Prostate gland (tissue), 2 donors: ENCODE measurements at regions not wholly inside any gene's neighbourhood (a gene's known extent, or its start where the extent isn't known, plus 50 kb on each side); places are given as distances from the start of the nearest gene placed in this dataset.
"Not testable (repeated sequence)": the region's sequence is repeated elsewhere in the genome, so short reads cannot be mapped to it uniquely, and the experiment has no call there.

Source experiments
- DNase-seq: peaks from one replicate; pipeline ENCODE4 v3.0.0-alpha.2; 2019; ENCODE audit warnings: low spot score
- H3K27ac ChIP-seq, 2 donors: fragments of 200-600 bp; sonication (generic); 2 replicates each; pipeline ENCODE4 v1.5.1; 2017 to 2019
- H3K27me3 ChIP-seq: fragments of 200-600 bp; sonication (generic); replicated peaks from 2 replicates; pipeline ENCODE4 v1.5.1; 2019; ENCODE audit not compliant: insufficient read depth
- H3K36me3 ChIP-seq, 2 donors: fragments of 200-600 bp; sonication (generic); 1 replicate in 1 of 2; 2 replicates in 1 of 2; pipeline versions ENCODE4 v1.5.1 to v1.8.1; 2017 to 2019
- H3K4me1 ChIP-seq: fragments of 200-600 bp; sonication (generic); replicated peaks from 2 replicates; pipeline ENCODE4 v1.5.1; 2019
- H3K4me3 ChIP-seq, 2 donors: fragments of 200-600 bp; sonication (generic); 2 replicates each; pipeline ENCODE4 v1.5.1; 2017 to 2019
- H3K9me3 ChIP-seq: fragments of 200-600 bp; sonication (generic); 2 replicates; pipeline ENCODE4 v1.5.1; 2017
- CTCF ChIP-seq, 4 experiments: fragments of 200-600 bp in 2 of 4; fragments of 450-650 bp in 2 of 4; sonication (generic) in 2 of 4; IDR thresholded peaks; 1 replicate in 3 of 4; 2 replicates in 1 of 4; pipeline ENCODE4 v1.5.1; 2016 to 2019; ENCODE audit warnings: antibody characterized with exemption in 4 of 4, mild to moderate bottlenecking in 2 of 4, moderate library complexity in 2 of 4
- POLR2A ChIP-seq: fragments of 450-650 bp; IDR thresholded peaks from one replicate; pipeline ENCODE4 v1.6.1; 2016; ENCODE audit warnings: antibody characterized with exemption, mild to moderate bottlenecking
- POLR2AphosphoS5 ChIP-seq: sonication (generic); formaldehyde crosslinking; IDR thresholded peaks from one replicate; pipeline ENCODE4 v1.6.1; 2017; ENCODE audit warnings: antibody characterized with exemption
- WGBS: methylation state at CpG from one replicate; pipeline ENCODE4 v1.1.5; 2018; 5-methylcytosine and 5-hydroxymethylcytosine counted together
- intact Hi-C: fragments of 100-400 bp; cut with DNase I; formaldehyde crosslinking; loops from one replicate; pipeline ENCODE4 v1.14.2; 2022

GRCh38 chr12:33531261-33531660 is 91.6 kb upstream of the SYT10 start:
- intact Hi-C loops: no loop called here
- no peaks in the 10 kb centered on the region for H3K36me3 ChIP-seq
- H3K9me3 ChIP-seq: no peaks in the 10 kb centered on the region
- no peak overlapping the region for H3K4me3 ChIP-seq
- WGBS: 91% methylated on average over 8 of the region's 8 CpGs
- no peaks in the 10 kb centered on the region for H3K4me1 ChIP-seq
- no peak for TF ChIP-seq POLR2AphosphoS5
- no peak for TF ChIP-seq CTCF (IDR thresholded peaks at IDR 0.05)
- no peak for TF ChIP-seq POLR2A
- no peak overlapping the region for H3K27ac ChIP-seq
- DNase-seq: no peak
- H3K27me3 ChIP-seq: no peaks in the 10 kb centered on the region

DNA sequence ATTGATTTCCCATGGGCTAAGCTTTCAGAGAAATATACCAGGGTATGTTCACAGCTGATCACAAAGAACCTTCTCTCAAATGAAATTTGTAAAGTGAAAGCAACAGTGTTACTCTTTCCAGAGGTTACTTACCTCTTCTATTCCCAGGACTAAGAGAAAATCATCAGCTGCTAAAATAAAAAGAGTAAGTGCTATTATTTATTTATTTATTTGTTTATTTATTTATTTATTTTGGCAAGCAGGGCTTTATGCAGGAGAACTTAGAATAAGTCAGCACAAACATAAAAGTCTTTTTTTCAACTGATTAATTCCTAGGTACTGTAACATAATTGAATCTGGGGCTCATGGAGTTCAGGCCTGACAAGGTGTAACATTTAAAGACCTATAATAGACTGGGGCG is 93.9 kb upstream of the SYT10 start:
- no peaks in the 10 kb centered on the region for H3K27me3 ChIP-seq
- H3K27ac ChIP-seq: no peak overlapping the region
- H3K4me1 ChIP-seq: no peaks in the 10 kb centered on the region
- H3K9me3 ChIP-seq: no peaks in the 10 kb centered on the region
- H3K4me3 ChIP-seq: no peak overlapping the region
- intact Hi-C loops: no loop called here
- TF ChIP-seq POLR2AphosphoS5: no peak
- TF ChIP-seq CTCF (IDR thresholded peaks at IDR 0.05): no peak
- no peak for TF ChIP-seq POLR2A
- 90% methylated on average over 1 of the region's 1 CpG for WGBS
- no peaks in the 10 kb centered on the region for H3K36me3 ChIP-seq
- DNase-seq: no peak

GRCh38 chr12:33536431-33536830 is 96.8 kb upstream of the SYT10 start:
- no peaks in the 10 kb centered on the region for H3K9me3 ChIP-seq
- no peak for DNase-seq
- H3K4me3 ChIP-seq: no peak overlapping the region
- H3K27me3 ChIP-seq: no peaks in the 10 kb centered on the region
- no peak for TF ChIP-seq POLR2A
- no peak for TF ChIP-seq CTCF (IDR thresholded peaks at IDR 0.05)
- TF ChIP-seq POLR2AphosphoS5: no peak
- no peak overlapping the region for H3K27ac ChIP-seq
- no peaks in the 10 kb centered on the region for H3K4me1 ChIP-seq
- 83% methylated on average over 1 of the region's 1 CpG for WGBS
- intact Hi-C loops: no loop called here
- no peaks in the 10 kb centered on the region for H3K36me3 ChIP-seq

GRCh38 chr12:33546004-33546403 is 106.4 kb upstream of the SYT10 start:
- intact Hi-C loops: no loop called here
- no peaks in the 10 kb centered on the region for H3K36me3 ChIP-seq
- H3K9me3 ChIP-seq: no peaks in the 10 kb centered on the region
- DNase-seq: no peak
- H3K4me3 ChIP-seq: no peak overlapping the region
- 89% methylated on average over 3 of the region's 3 CpGs for WGBS
- TF ChIP-seq CTCF (IDR thresholded peaks at IDR 0.05) (no peak), POLR2AphosphoS5 (no peak), POLR2A (no peak)
- H3K4me1 ChIP-seq: no peaks in the 10 kb centered on the region
- H3K27me3 ChIP-seq: no peaks in the 10 kb centered on the region
- no peak overlapping the region for H3K27ac ChIP-seq

GRCh38 chr12:33547084-33547483 is 107.5 kb upstream of the SYT10 start:
- intact Hi-C loops: no loop called here
- Histone ChIP-seq H3K4me1 (no peaks in the 10 kb centered on the region), H3K4me3 (no peak overlapping the region), H3K9me3 (no peaks in the 10 kb centered on the region), H3K27me3 (no peaks in the 10 kb centered on the region), H3K36me3 (no peaks in the 10 kb centered on the region), H3K27ac (no peak overlapping the region)
- DNase-seq: no peak
- WGBS: 97% methylated on average over 3 of the region's 3 CpGs
- TF ChIP-seq POLR2AphosphoS5: no peak
- no peak for TF ChIP-seq POLR2A
- TF ChIP-seq CTCF (IDR thresholded peaks at IDR 0.05): no peak

- DNase-seq, H3K27ac ChIP-seq, H3K9me3 ChIP-seq, H3K27me3 ChIP-seq, intact Hi-C loops, H3K4me1 ChIP-seq, H3K4me3 ChIP-seq, H3K36me3 ChIP-seq: not testable (repeated sequence)
Observed at GRCh38 chr12:33550214-33550613, 110.6 kb upstream of the SYT10 start.
